Peyer's patch (tissue), 4 donors: ENCODE measurements at regions not wholly inside any gene's neighbourhood (a gene's known extent, or its start where the extent isn't known, plus 50 kb on each side); places are given as distances from the start of the nearest gene placed in this dataset.

Source experiments
- DNase-seq, 3 donors: peaks; one replicate each; pipeline ENCODE4 v3.0.0-alpha.2; 2017 to 2019
- H3K27ac ChIP-seq, 4 donors: fragments of 200-600 bp; sonication (generic); one replicate each; pipeline ENCODE4 v1.5.1; 2016 to 2019
- H3K27me3 ChIP-seq, 2 donors: fragments of 200-600 bp; sonication (generic); one replicate each; pipeline ENCODE4 v1.5.1; 2019
- H3K36me3 ChIP-seq, 3 donors: fragments of 200-600 bp; sonication (generic); one replicate each; pipeline ENCODE4 v1.5.1; 2016 to 2019
- H3K4me1 ChIP-seq, 4 donors: fragments of 200-600 bp; sonication (generic); one replicate each; pipeline ENCODE4 v1.5.1; 2016 to 2019
- H3K4me3 ChIP-seq, 4 donors: fragments of 200-600 bp; sonication (generic); 1 replicate in 3 of 4; 2 replicates in 1 of 4; pipeline ENCODE4 v1.5.1; 2016 to 2019; ENCODE audit warnings: mild to moderate bottlenecking in 1 of 4
- H3K9me3 ChIP-seq, 4 donors: fragments of 200-600 bp; sonication (generic); one replicate each; pipeline ENCODE4 v1.5.1; 2016 to 2019; ENCODE audit warnings: mild to moderate bottlenecking in 1 of 4
- POLR2A ChIP-seq, 2 donors: fragments of 450-650 bp; IDR thresholded peaks; one replicate each; pipeline ENCODE4 v1.5.1; 2017; ENCODE audit warnings: antibody characterized with exemption in 2 of 2, mild to moderate bottlenecking in 2 of 2, moderate library complexity in 2 of 2
- TF ChIP-seq, protein P1 (sequence below), 6 experiments: fragments of 450-650 bp in 4 of 6; fragments of 200-600 bp in 2 of 6; sonication (generic) in 1 of 6; IDR thresholded peaks; one replicate each; pipeline ENCODE4 v1.5.1; 2017 to 2019; ENCODE audit warnings: antibody characterized with exemption in 6 of 6, mild to moderate bottlenecking in 3 of 6, moderate library complexity in 1 of 6

DNA sequence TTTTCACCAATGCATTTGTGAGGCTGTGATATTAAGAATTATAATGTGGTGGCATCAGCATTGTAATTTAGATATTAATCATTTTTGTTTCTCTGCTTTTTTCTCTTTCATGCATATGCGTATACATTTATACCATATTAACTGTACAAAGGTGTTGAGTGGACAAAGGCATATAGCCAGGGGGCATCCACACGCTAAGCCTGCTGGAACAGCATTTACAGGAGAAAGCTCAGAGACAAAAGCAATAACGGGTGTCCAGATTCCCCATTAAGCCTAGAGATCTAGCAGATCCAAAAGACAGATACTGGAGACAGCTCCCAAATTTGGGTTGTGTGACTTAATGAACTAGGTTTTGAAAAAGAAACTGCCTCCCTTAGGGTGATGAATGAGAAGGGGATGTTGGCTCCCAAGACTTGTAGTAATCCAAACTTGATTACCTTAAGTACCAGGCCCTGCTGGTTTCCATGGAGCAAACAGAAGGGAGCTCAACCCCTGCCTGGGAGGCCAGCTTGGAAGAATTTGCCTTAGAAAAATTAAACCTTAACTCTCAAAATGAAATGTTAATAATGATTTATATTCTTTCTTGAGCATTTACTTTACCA is 181.9 kb downstream of the SLC6A15 start:
- Histone ChIP-seq H3K36me3 (no peaks in the 10 kb centered on the region), H3K27me3 (no peaks in the 10 kb centered on the region), H3K4me1 (no peaks in the 10 kb centered on the region), H3K9me3 (no peaks in the 10 kb centered on the region), H3K27ac (no peak overlapping the region), H3K4me3 (no peak overlapping the region)
- no peak for DNase-seq
- TF ChIP-seq, protein P1, sequence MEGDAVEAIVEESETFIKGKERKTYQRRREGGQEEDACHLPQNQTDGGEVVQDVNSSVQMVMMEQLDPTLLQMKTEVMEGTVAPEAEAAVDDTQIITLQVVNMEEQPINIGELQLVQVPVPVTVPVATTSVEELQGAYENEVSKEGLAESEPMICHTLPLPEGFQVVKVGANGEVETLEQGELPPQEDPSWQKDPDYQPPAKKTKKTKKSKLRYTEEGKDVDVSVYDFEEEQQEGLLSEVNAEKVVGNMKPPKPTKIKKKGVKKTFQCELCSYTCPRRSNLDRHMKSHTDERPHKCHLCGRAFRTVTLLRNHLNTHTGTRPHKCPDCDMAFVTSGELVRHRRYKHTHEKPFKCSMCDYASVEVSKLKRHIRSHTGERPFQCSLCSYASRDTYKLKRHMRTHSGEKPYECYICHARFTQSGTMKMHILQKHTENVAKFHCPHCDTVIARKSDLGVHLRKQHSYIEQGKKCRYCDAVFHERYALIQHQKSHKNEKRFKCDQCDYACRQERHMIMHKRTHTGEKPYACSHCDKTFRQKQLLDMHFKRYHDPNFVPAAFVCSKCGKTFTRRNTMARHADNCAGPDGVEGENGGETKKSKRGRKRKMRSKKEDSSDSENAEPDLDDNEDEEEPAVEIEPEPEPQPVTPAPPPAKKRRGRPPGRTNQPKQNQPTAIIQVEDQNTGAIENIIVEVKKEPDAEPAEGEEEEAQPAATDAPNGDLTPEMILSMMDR (IDR thresholded peaks at IDR 0.05): no peak
- TF ChIP-seq POLR2A (IDR thresholded peaks at IDR 0.05): no peak

DNA sequence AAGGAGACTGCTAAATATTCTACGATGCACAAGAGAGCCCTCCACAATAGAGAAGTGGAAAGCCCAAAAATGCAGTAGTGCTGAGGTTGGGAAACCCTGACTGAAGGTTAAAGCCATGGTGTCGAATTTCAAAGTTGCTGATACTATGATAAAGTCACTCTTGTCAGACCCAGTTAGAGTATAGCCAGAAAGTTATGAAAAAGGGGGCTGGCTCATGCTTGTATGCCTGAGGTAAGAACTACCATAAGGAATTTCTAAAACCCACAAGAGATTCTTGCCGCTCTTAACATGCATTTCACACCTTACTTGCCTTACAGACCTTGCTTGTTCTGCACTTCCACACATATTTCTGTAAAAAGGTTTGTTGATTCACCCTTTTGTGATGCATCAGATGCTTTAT is 184.6 kb downstream of the SLC6A15 start:
- Histone ChIP-seq H3K9me3 (no peaks in the 10 kb centered on the region), H3K27ac (no peak overlapping the region), H3K4me1 (no peaks in the 10 kb centered on the region), H3K27me3 (no peaks in the 10 kb centered on the region), H3K4me3 (no peak overlapping the region), H3K36me3 (no peaks in the 10 kb centered on the region)
- TF ChIP-seq, protein P1 (IDR thresholded peaks at IDR 0.05): no peak
- no peak for TF ChIP-seq POLR2A (IDR thresholded peaks at IDR 0.05)
- no peak for DNase-seq

DNA sequence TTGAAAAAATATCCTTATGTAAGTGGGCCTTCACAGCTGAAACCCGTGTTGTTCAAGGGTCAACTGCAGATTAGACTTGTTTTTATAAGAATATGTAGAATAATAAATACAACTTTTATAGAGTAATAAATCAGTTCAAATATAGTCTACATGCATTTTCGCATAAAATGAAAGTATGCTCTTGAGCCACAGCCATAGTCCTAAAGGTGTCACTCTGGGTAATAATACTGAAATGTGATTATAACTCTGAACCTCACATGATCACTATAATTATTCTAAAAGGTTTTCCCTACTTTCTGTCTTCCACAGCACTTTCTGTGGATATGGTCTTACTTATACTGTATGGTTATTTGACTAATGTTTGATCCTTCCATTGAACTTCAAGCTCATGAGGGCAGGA is 185.8 kb downstream of the SLC6A15 start:
- H3K27me3 ChIP-seq: no peaks in the 10 kb centered on the region
- H3K36me3 ChIP-seq: no peaks in the 10 kb centered on the region
- H3K9me3 ChIP-seq: no peaks in the 10 kb centered on the region
- no peak overlapping the region for H3K4me3 ChIP-seq
- no peak for DNase-seq
- no peaks in the 10 kb centered on the region for H3K4me1 ChIP-seq
- no peak for TF ChIP-seq POLR2A (IDR thresholded peaks at IDR 0.05)
- TF ChIP-seq, protein P1 (IDR thresholded peaks at IDR 0.05): no peak
- H3K27ac ChIP-seq: no peak overlapping the region

- DNase-seq: no peak
- Histone ChIP-seq H3K27me3 (no peaks in the 10 kb centered on the region), H3K36me3 (no peaks in the 10 kb centered on the region), H3K4me3 (no peak overlapping the region), H3K4me1 (no peaks in the 10 kb centered on the region), H3K27ac (no peak overlapping the region), H3K9me3 (no peaks in the 10 kb centered on the region)
- TF ChIP-seq, protein P1 (IDR thresholded peaks at IDR 0.05): no peak
- no peak for TF ChIP-seq POLR2A (IDR thresholded peaks at IDR 0.05)
Observed at GRCh38 chr12:84723988-84724387, 188.6 kb downstream of the SLC6A15 start.

- no peak for DNase-seq
- no peaks in the 10 kb centered on the region for H3K36me3 ChIP-seq
- H3K9me3 ChIP-seq: no peaks in the 10 kb centered on the region
- H3K4me1 ChIP-seq: no peaks in the 10 kb centered on the region
- no peak overlapping the region for H3K27ac ChIP-seq
- no peaks in the 10 kb centered on the region for H3K27me3 ChIP-seq
- TF ChIP-seq, protein P1 (IDR thresholded peaks at IDR 0.05): no peak
- no peak for TF ChIP-seq POLR2A (IDR thresholded peaks at IDR 0.05)
- H3K4me3 ChIP-seq: no peak overlapping the region
Observed at GRCh38 chr12:84719997-84720396, 192.6 kb downstream of the SLC6A15 start.

- Histone ChIP-seq H3K4me1 (no peaks in the 10 kb centered on the region), H3K36me3 (no peaks in the 10 kb centered on the region), H3K27me3 (no peaks in the 10 kb centered on the region), H3K4me3 (no peak overlapping the region), H3K9me3 (no peaks in the 10 kb centered on the region), H3K27ac (no peak overlapping the region)
- TF ChIP-seq, protein P1 (IDR thresholded peaks at IDR 0.05): no peak
- no peak for TF ChIP-seq POLR2A (IDR thresholded peaks at IDR 0.05)
- DNase-seq: no peak
Observed at GRCh38 chr12:84718906-84719305, 193.7 kb downstream of the SLC6A15 start.
